HL-60/S4 (cell line): ENCODE measurements at regions not wholly inside any gene's neighbourhood (a gene's known extent, or its start where the extent isn't known, plus 50 kb on each side); places are given as distances from the start of the nearest gene placed in this dataset.

Experiments
- in situ Hi-C: fragments of 300-500 bp; cut with MboI; formaldehyde crosslinking; loops from 2 replicates; pipeline ENCODE4 v1.14.3; 2022; ENCODE audit warnings: low sequenced_read_pairs

GRCh38 chr4:83677656-83678055, 141.7 kb downstream of the GPAT3 start:
- in situ Hi-C loops: no loop called here

DNA sequence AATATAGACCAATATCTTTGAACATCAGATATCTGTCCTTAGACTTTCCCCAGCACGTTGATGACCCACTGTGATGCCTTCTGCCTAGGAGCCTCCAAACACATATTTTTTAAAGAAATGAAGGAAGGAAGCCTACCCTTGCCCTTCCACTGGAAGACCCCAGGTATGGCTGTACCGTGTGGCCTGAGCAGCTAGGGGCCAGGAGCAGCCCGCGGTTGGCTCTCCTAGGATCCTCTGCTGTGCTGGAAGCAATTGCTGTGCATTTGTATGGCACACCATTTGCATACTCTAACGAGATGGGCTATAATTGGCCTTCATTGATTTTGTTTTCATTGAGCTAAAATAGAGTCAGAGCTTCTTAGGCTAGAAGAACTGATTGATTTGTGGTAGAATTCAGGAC, 128.8 kb downstream of the GPAT3 start:
- in situ Hi-C loops: loop anchor here (25.0 kb wide), 1 partner anchor 598 kb away; no protein-coding TSS in a partner anchor

DNA sequence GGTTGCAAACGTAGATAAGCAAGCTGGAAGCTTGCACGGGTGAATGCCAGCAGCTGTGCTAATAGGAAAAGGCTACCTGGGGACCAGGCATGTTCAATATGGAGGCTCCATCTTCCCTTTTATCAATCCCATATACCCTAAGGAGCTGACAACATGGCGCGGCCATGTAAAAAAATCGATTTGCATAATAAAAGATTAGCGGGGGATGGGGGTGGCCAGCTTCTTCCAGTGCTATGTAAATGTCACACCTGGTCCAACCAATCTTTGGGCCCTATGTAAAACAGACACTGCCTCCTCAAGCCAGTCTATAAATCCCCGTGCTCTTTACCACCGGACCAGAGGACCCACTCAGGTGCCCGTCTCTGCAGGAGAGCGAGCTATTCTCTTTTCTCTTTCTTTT, 128.2 kb downstream of the GPAT3 start:
- in situ Hi-C loops: loop anchor here (25.0 kb wide), 1 partner anchor 598 kb away; no protein-coding TSS in a partner anchor

- in situ Hi-C loops: loop anchor here (25.0 kb wide), 1 partner anchor 600 kb away; no protein-coding TSS in a partner anchor
Measured at GRCh38 chr4:83662204-83662603, 126.3 kb downstream of the GPAT3 start.

DNA sequence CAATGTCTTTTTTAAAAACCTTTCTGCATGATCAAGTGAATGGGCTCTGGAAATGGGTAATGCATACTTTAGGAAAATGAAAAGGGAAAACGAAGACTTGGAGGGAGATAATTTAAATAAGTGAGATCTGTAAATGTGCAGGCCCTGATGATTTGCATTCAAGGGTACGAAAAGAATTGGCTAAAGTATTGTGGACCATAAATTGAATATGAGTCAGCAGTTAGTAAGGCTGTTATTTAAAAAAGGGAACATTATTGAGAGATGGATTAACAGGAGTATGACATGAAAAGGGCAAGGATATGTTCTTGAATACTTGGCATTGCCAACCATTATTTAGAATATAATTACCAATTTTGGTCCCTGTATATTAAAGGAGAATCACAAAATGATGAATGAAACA, 125.5 kb downstream of the GPAT3 start:
- in situ Hi-C loops: loop anchor here (25.0 kb wide), 1 partner anchor 601 kb away; no protein-coding TSS in a partner anchor

- in situ Hi-C loops: loop anchor here (25.0 kb wide), 1 partner anchor 602 kb away; no protein-coding TSS in a partner anchor
Measured at GRCh38 chr4:83660578-83660977, 124.7 kb downstream of the GPAT3 start.

- in situ Hi-C loops: loop anchor here (25.0 kb wide), 1 partner anchor 603 kb away; no protein-coding TSS in a partner anchor
Measured at GRCh38 chr4:83658806-83659205, 122.9 kb downstream of the GPAT3 start.

DNA sequence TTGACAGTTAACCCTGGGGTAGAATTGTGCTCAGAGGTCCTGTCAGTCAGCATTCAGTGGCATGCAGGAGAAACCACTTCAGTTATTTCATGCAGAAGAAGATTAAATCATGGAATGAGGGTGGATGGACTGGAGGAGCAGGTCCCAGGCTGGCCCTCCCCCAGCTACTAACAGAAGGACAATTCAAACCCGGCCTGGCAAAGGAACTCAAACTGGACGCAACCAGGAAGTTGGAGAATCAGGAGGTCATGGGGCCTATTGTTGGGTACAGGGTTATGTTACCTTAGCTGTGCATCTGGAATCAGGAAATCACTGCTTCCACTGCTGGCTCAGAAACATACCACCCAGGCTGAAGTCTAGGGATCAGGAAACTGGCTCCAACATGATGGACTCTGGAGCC, 121.4 kb downstream of the GPAT3 start:
- in situ Hi-C loops: loop anchor here (25.0 kb wide), 1 partner anchor 605 kb away; no protein-coding TSS in a partner anchor
